ENCODE measurements at regions not wholly inside any gene's neighbourhood (a gene's known extent, or its start where the extent isn't known, plus 50 kb on each side); places are given as distances from the start of the nearest gene placed in this dataset.

GRCh38 chr11:19347911-19348310, 107.2 kb upstream of the E2F8 start:
- H3K4me2 ChIP-seq (ENCODE audit: low read depth, low read length): no peak overlapping the region
- H3K56ac ChIP-seq (ENCODE audit: extremely low read depth, insufficient read depth, low read length): no peak overlapping the region
- no peak overlapping the region for H2BK20ac ChIP-seq (ENCODE audit: low read depth, low read length)
- no peak overlapping the region for H4K5ac ChIP-seq (ENCODE audit: low read depth, low read length)
- peaks cover 4% of the 10 kb centered on the region; the same call in 1 of the 2 replicates for H3K4me1 ChIP-seq (ENCODE audit: control insufficient read depth, insufficient read depth, low read length)
- H2AK5ac ChIP-seq (ENCODE audit: low read depth, low read length): no peak overlapping the region
- intact Hi-C loops (cut with micrococcal nuclease): loop anchor here (5.0 kb wide), 2 partner anchors 89 to 149 kb away; no protein-coding TSS in a partner anchor
- H3K79me1 ChIP-seq (ENCODE audit: low read depth in 1 of 2, low read length in 2 of 2): no peaks in the 10 kb centered on the region
- H3K18ac ChIP-seq (ENCODE audit: low read depth, low read length): no peak overlapping the region
- no peak overlapping the region for H3K4me3 ChIP-seq (ENCODE audit: insufficient read depth, low read depth, low read length)
- no peaks in the 10 kb centered on the region for H3K9me3 ChIP-seq (ENCODE audit: control insufficient read depth, insufficient read depth, low read length)
- no peak overlapping the region for H3K4ac ChIP-seq (ENCODE audit: low read depth, low read length)
- no peak overlapping the region; the same call in 1 of the 2 replicates for H3K23ac ChIP-seq (ENCODE audit: low read depth, low read length)
- dilution Hi-C loops (cut with HindIII; ENCODE audit: low sequenced_read_pairs, unreplicated experiment): no loop called here
- no peak overlapping the region for H4K8ac ChIP-seq (ENCODE audit: low read depth in 2 of 2, low read length in 2 of 2)
- H3K14ac ChIP-seq (replicated peaks; ENCODE audit: low read depth, low read length): no peak overlapping the region
- H3K9me1 ChIP-seq (ENCODE audit: insufficient read depth, low read length): no peaks in the 10 kb centered on the region
- POLR2A ChIA-PET (ENCODE audit: unreplicated experiment): no interaction called here
- no peak overlapping the region for H2AFZ ChIP-seq (replicated peaks; ENCODE audit: low read length, poor library complexity)
- no peak overlapping the region for H2BK5ac ChIP-seq (ENCODE audit: low read depth, low read length, poor library complexity, severe bottlenecking)
- H3K27me3 ChIP-seq (ENCODE audit: control insufficient read depth, insufficient read depth, low read length): peaks cover 81% of the 10 kb centered on the region
- H2BK15ac ChIP-seq (ENCODE audit: low read depth, low read length): no peak overlapping the region
- TF ChIP-seq BHLHE40 (IDR thresholded peaks at IDR 0.05; ENCODE audit: low read depth, low read length) (no peak), NFE2L2 (IDR thresholded peaks at IDR 0.05; ENCODE audit: low read depth, low read length) (no peak), USF2 (IDR thresholded peaks at IDR 0.05; ENCODE audit: low read depth, low read length) (no peak), RAD21 (IDR thresholded peaks at IDR 0.05; ENCODE audit: low read length) (no peak), MAZ (IDR thresholded peaks at IDR 0.05; ENCODE audit: borderline replicate concordance, low read depth, low read length) (no peak), FOS (IDR thresholded peaks at IDR 0.05; ENCODE audit: low read depth, low read length) (no peak), SMC3 (IDR thresholded peaks at IDR 0.05; ENCODE audit: low read depth, low read length) (no peak), RFX5 (IDR thresholded peaks at IDR 0.05; ENCODE audit: low read depth, low read length) (no peak), CEBPB (IDR thresholded peaks at IDR 0.05; ENCODE audit: low read depth, low read length) (no peak), CTCF (conservative IDR thresholded peaks at IDR 0.05; ENCODE audit: low read depth, low read length) (no peak), ELK1 (IDR thresholded peaks at IDR 0.05; ENCODE audit: borderline replicate concordance, low read depth, low read length) (no peak), RCOR1 (IDR thresholded peaks at IDR 0.05; ENCODE audit: insufficient replicate concordance, low read length) (no peak), POLR2A (IDR thresholded peaks at IDR 0.05; ENCODE audit: low read depth, low read length) (no peak), MXI1 (IDR thresholded peaks at IDR 0.05; ENCODE audit: borderline replicate concordance, low read depth, low read length) (no peak), MAFK (IDR thresholded peaks at IDR 0.05; ENCODE audit: low read depth, low read length) (no peak), CHD1 (IDR thresholded peaks at IDR 0.05; ENCODE audit: low read depth, low read length) (no peak)
- H3K27ac ChIP-seq (ENCODE audit: insufficient read depth, low read length): no peak overlapping the region
- H3K36me3 ChIP-seq (ENCODE audit: control insufficient read depth, insufficient read depth, low read length): no peaks in the 10 kb centered on the region
- no peak overlapping the region for H2BK120ac ChIP-seq (ENCODE audit: low read depth, low read length)
- in situ Hi-C loops (cut with MboI; ENCODE audit: low sequenced_read_pairs): no loop called here
- no peaks in the 10 kb centered on the region; the same call in 1 of the 2 replicates for H4K20me1 ChIP-seq (ENCODE audit: insufficient read depth, low read length)
- no TSS peak for BruUV-seq (replicated peaks)
- H2AK9ac ChIP-seq (replicated peaks; ENCODE audit: low read depth, low read length, poor library complexity): no peak overlapping the region
- H3K9ac ChIP-seq (ENCODE audit: low read depth, low read length): no peak overlapping the region
- no CpG with 5 or more reads among the region's 7 CpGs for WGBS, 2 experiments (ENCODE audit: extremely low coverage in 2 of 2, insufficient read length in 1 of 2)
- no peak overlapping the region for H4K91ac ChIP-seq (ENCODE audit: insufficient read depth, low read depth, low read length)
- ATAC-seq (ENCODE audit: low read depth) (no peak), DNase-seq (no peak)
- CTCF ChIA-PET: no interaction called here
